ENCODE measurements at regions not wholly inside any gene's neighbourhood (a gene's known extent, or its start where the extent isn't known, plus 50 kb on each side); places are given as distances from the start of the nearest gene placed in this dataset.
A peak's percentile ranks its signal among the peaks of the same experiment; 100 is the strongest.
"Not testable (repeated sequence)": the region's sequence is repeated elsewhere in the genome, so short reads cannot be mapped to it uniquely, and the experiment has no call there.

DNA sequence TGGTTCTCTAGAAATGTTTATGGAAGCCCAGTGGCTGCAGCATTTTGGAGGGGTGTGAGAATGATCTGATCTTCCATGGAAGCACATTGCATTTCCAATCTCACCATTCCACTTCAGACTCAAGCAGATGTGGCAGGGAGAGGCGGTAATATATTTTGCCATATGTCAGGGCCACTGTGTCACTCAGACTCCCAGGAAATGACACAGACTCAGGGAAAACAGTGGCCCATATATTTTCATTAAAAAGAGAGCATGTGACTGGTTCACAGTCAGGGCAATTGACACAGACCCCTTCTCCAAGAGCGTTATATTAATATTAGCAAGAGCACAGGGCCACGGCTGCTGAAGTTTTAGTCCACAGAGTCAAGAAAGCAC is 149.3 kb upstream of the NRP1 start:
- Histone ChIP-seq H3K9me3 (ENCODE audit: control insufficient read depth in 2 of 2, insufficient read depth in 1 of 2, low read depth in 1 of 2, low read length in 1 of 2) (no peaks in the 10 kb centered on the region), H3K4me1 (ENCODE audit: control insufficient read depth in 3 of 3, insufficient read depth in 2 of 3, low read depth in 1 of 3, low read length in 2 of 3) (no peaks in the 10 kb centered on the region), H3K4me3 (ENCODE audit: low read depth in 1 of 3, low read length in 3 of 3) (no peak overlapping the region), H3K27ac (ENCODE audit: low read depth in 1 of 3, low read length in 2 of 3) (no peak overlapping the region), H3K27me3 (ENCODE audit: control insufficient read depth in 3 of 3, insufficient read depth in 3 of 3, low read length in 3 of 3) (no peaks in the 10 kb centered on the region), H3K36me3 (ENCODE audit: control insufficient read depth in 3 of 3, insufficient read depth in 2 of 3, low read depth in 1 of 3, low read length in 3 of 3) (no peaks in the 10 kb centered on the region)
- 89 to 92% (median 89%) methylated on average over 3 of the region's 3 CpGs for WGBS, 3 donors
- FAIRE-seq (no peak), DNase-seq (no peak)

DNA sequence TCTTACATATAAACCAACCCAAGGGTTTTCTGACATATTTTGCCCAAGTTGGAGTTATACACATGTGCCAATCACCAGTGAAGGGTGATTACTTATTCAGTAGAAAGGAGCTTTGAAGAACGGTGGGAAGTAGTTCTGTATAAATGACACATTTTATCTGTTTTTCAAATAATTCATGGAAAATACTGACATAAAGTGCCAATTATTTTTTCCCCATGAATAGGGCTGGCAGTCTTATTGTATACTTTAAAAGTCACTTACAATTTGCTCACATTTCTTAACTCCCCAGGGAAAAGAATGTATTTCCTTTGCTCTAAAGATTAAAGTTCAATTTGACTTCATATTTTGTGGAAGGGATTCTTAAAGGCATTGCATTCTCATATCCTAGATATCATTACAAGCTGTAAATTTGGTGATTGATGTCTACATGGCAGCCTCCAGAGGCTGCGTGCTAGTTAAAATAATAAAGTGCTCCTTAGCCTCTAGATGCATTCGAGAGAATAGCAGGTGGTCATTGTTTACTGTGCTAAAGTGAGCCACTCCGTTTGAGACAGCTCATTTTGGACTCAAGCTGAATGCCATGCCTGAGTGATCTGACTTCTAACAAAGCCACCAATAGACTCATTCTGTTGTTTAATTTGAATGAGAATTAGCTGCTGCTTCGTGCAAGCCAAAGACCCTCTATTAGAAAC is 148.8 kb upstream of the NRP1 start:
- Histone ChIP-seq H3K27me3 (ENCODE audit: control insufficient read depth in 3 of 3, insufficient read depth in 3 of 3, low read length in 3 of 3) (no peaks in the 10 kb centered on the region), H3K4me3 (ENCODE audit: low read depth in 1 of 3, low read length in 3 of 3) (no peak overlapping the region), H3K36me3 (ENCODE audit: control insufficient read depth in 3 of 3, insufficient read depth in 2 of 3, low read depth in 1 of 3, low read length in 3 of 3) (no peaks in the 10 kb centered on the region), H3K4me1 (ENCODE audit: control insufficient read depth in 3 of 3, insufficient read depth in 2 of 3, low read depth in 1 of 3, low read length in 2 of 3) (no peaks in the 10 kb centered on the region), H3K27ac (ENCODE audit: low read depth in 1 of 3, low read length in 2 of 3) (no peak overlapping the region), H3K9me3 (ENCODE audit: control insufficient read depth in 2 of 2, insufficient read depth in 1 of 2, low read depth in 1 of 2, low read length in 1 of 2) (no peaks in the 10 kb centered on the region)
- WGBS, 3 donors: 46 to 57% (median 53%) methylated on average over 5 of the region's 5 CpGs
- FAIRE-seq: no peak
- DNase-seq: no peak

- Histone ChIP-seq H3K4me3 (ENCODE audit: low read depth in 1 of 3, low read length in 3 of 3) (no peak overlapping the region), H3K27me3 (ENCODE audit: control insufficient read depth in 3 of 3, insufficient read depth in 3 of 3, low read length in 3 of 3) (no peaks in the 10 kb centered on the region), H3K9me3 (ENCODE audit: control insufficient read depth in 2 of 2, insufficient read depth in 1 of 2, low read depth in 1 of 2, low read length in 1 of 2) (no peaks in the 10 kb centered on the region), H3K4me1 (ENCODE audit: control insufficient read depth in 3 of 3, insufficient read depth in 2 of 3, low read depth in 1 of 3, low read length in 2 of 3) (no peaks in the 10 kb centered on the region), H3K36me3 (ENCODE audit: control insufficient read depth in 3 of 3, insufficient read depth in 2 of 3, low read depth in 1 of 3, low read length in 3 of 3) (no peaks in the 10 kb centered on the region), H3K27ac (ENCODE audit: low read depth in 1 of 3, low read length in 2 of 3) (no peak overlapping the region)
- WGBS, 3 donors: 78 to 89% (median 85%) methylated on average over 5 of the region's 5 CpGs
- FAIRE-seq (no peak), DNase-seq (no peak)
Observed at GRCh38 chr10:33482486-33482885, 148.0 kb upstream of the NRP1 start.

DNA sequence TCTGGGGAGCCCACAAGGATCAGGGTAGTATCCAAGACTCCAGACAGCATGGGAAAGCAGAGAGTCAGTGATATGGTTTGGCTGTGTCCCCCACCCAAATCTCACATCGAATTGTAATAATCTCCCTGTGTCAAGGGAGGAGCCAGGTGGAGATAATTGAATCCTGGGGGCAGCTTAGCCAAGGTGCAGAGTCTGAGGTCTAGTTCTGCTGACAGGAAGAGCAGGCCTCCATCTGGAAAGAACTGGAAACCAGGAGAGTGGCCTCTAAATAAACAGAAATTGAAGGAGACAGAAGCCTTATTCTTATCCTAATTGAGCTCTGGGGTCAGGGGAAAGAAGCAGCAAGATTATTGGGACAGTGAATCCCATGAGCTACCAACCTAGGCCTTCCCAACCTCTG is 146.7 kb upstream of the NRP1 start:
- Histone ChIP-seq H3K4me1 (ENCODE audit: control insufficient read depth in 3 of 3, insufficient read depth in 2 of 3, low read depth in 1 of 3, low read length in 2 of 3) (no peaks in the 10 kb centered on the region), H3K27me3 (ENCODE audit: control insufficient read depth in 3 of 3, insufficient read depth in 3 of 3, low read length in 3 of 3) (no peaks in the 10 kb centered on the region), H3K9me3 (ENCODE audit: control insufficient read depth in 2 of 2, insufficient read depth in 1 of 2, low read depth in 1 of 2, low read length in 1 of 2) (no peaks in the 10 kb centered on the region), H3K27ac (ENCODE audit: low read depth in 1 of 3, low read length in 2 of 3) (no peak overlapping the region), H3K4me3 (ENCODE audit: low read depth in 1 of 3, low read length in 3 of 3) (no peak overlapping the region), H3K36me3 (ENCODE audit: control insufficient read depth in 3 of 3, insufficient read depth in 2 of 3, low read depth in 1 of 3, low read length in 3 of 3) (no peaks in the 10 kb centered on the region)
- 71 to 90% (median 73%) methylated on average over 1 of the region's 1 CpG for WGBS, 3 donors
- FAIRE-seq (no peak), DNase-seq (no peak)

- DNase-seq; H3K4me3 ChIP-seq (ENCODE audit: low read depth in 1 of 3, low read length in 3 of 3); H3K9me3 ChIP-seq (ENCODE audit: control insufficient read depth in 2 of 2, insufficient read depth in 1 of 2, low read depth in 1 of 2, low read length in 1 of 2); H3K27me3 ChIP-seq (ENCODE audit: control insufficient read depth in 3 of 3, insufficient read depth in 3 of 3, low read length in 3 of 3); H3K4me1 ChIP-seq (ENCODE audit: control insufficient read depth in 3 of 3, insufficient read depth in 2 of 3, low read depth in 1 of 3, low read length in 2 of 3); FAIRE-seq; H3K27ac ChIP-seq (ENCODE audit: low read depth in 1 of 3, low read length in 2 of 3); H3K36me3 ChIP-seq (ENCODE audit: control insufficient read depth in 3 of 3, insufficient read depth in 2 of 3, low read depth in 1 of 3, low read length in 3 of 3): not testable (repeated sequence)
- WGBS, 3 donors: 94 to 97% (median 97%) methylated on average over 22 to 24 of the region's 24 CpGs
Observed at GRCh38 chr10:33480417-33480816, 145.9 kb upstream of the NRP1 start.

GRCh38 chr10:33478675-33479125 is 144.2 kb upstream of the NRP1 start:
- WGBS, 3 donors: 63 to 76% (median 72%) methylated on average over 5 of the region's 5 CpGs
- Histone ChIP-seq H3K9me3 (ENCODE audit: control insufficient read depth in 2 of 2, insufficient read depth in 1 of 2, low read depth in 1 of 2, low read length in 1 of 2) (no peaks in the 10 kb centered on the region), H3K4me3 (ENCODE audit: low read depth in 1 of 3, low read length in 3 of 3) (no peak overlapping the region), H3K27ac (ENCODE audit: low read depth in 1 of 3, low read length in 2 of 3) (no peak overlapping the region), H3K27me3 (ENCODE audit: control insufficient read depth in 3 of 3, insufficient read depth in 3 of 3, low read length in 3 of 3) (no peaks in the 10 kb centered on the region), H3K36me3 (ENCODE audit: control insufficient read depth in 3 of 3, insufficient read depth in 2 of 3, low read depth in 1 of 3, low read length in 3 of 3) (no peaks in the 10 kb centered on the region), H3K4me1 (ENCODE audit: control insufficient read depth in 3 of 3, insufficient read depth in 2 of 3, low read depth in 1 of 3, low read length in 2 of 3) (no peaks in the 10 kb centered on the region)
- DNase-seq (no peak), FAIRE-seq (no peak)

GRCh38 chr10:33478089-33478674 is 143.7 kb upstream of the NRP1 start:
- no peak overlapping the region for H3K4me3 ChIP-seq (ENCODE audit: low read depth in 1 of 3, low read length in 3 of 3)
- H3K4me1 ChIP-seq (ENCODE audit: control insufficient read depth in 3 of 3, insufficient read depth in 2 of 3, low read depth in 1 of 3, low read length in 2 of 3): no peaks in the 10 kb centered on the region
- H3K36me3 ChIP-seq (ENCODE audit: control insufficient read depth in 3 of 3, insufficient read depth in 2 of 3, low read depth in 1 of 3, low read length in 3 of 3): no peaks in the 10 kb centered on the region
- no peaks in the 10 kb centered on the region for H3K9me3 ChIP-seq (ENCODE audit: control insufficient read depth in 2 of 2, insufficient read depth in 1 of 2, low read depth in 1 of 2, low read length in 1 of 2)
- DNase-seq (peak in 1 of 2 donors; percentile 4), FAIRE-seq (no peak)
- WGBS, 3 donors: 19 to 57% (median 42%) methylated on average over 5 of the region's 5 CpGs
- no peak overlapping the region for H3K27ac ChIP-seq (ENCODE audit: low read depth in 1 of 3, low read length in 2 of 3)
- no peaks in the 10 kb centered on the region for H3K27me3 ChIP-seq (ENCODE audit: control insufficient read depth in 3 of 3, insufficient read depth in 3 of 3, low read length in 3 of 3)

GRCh38 chr10:33477291-33478088 is 143.0 kb upstream of the NRP1 start:
- DNase-seq (no peak), FAIRE-seq (no peak)
- Histone ChIP-seq H3K27me3 (ENCODE audit: control insufficient read depth in 3 of 3, insufficient read depth in 3 of 3, low read length in 3 of 3) (no peaks in the 10 kb centered on the region), H3K4me1 (ENCODE audit: control insufficient read depth in 3 of 3, insufficient read depth in 2 of 3, low read depth in 1 of 3, low read length in 2 of 3) (no peaks in the 10 kb centered on the region), H3K9me3 (ENCODE audit: control insufficient read depth in 2 of 2, insufficient read depth in 1 of 2, low read depth in 1 of 2, low read length in 1 of 2) (no peaks in the 10 kb centered on the region), H3K27ac (ENCODE audit: low read depth in 1 of 3, low read length in 2 of 3) (no peak overlapping the region), H3K36me3 (ENCODE audit: control insufficient read depth in 3 of 3, insufficient read depth in 2 of 3, low read depth in 1 of 3, low read length in 3 of 3) (no peaks in the 10 kb centered on the region), H3K4me3 (ENCODE audit: low read depth in 1 of 3, low read length in 3 of 3) (no peak overlapping the region)
- WGBS, 3 donors: 45 to 66% (median 49%) methylated on average over 7 of the region's 7 CpGs

All from small intestine (tissue), 7 donors.